HepG2 (cell line): ENCODE measurements at regions not wholly inside any gene's neighbourhood (a gene's known extent, or its start where the extent isn't known, plus 50 kb on each side); places are given as distances from the start of the nearest gene placed in this dataset.

Source experiments
- ATAC-seq: fragments of 200-7000 bp; cut with Tn5 transposase; 3 replicates; pipeline ENCODE4 v1.9.1; 2020; ENCODE audit warnings: mild to moderate bottlenecking, moderate library complexity
- BruUV-seq: library from RNA; stranded (reverse); fragments of 400-500 nt; replicated peaks from 2 replicates; lab custom pipeline; 2021; lab: Mats Ljungman, UMichigan
- CTCF ChIA-PET: fragments of 300-600 bp; formaldehyde crosslinking; extraction: SDS; loops from one replicate; lab custom pipeline; 2021; ENCODE audit warnings: low total read pairs, inconsistent platforms, low intra/inter-chr PET ratio; lab: Yijun Ruan, JAX
- POLR2A ChIA-PET: fragments of 350-600 bp; sonication (Branson Sonifier 250); formaldehyde crosslinking; loops from one replicate; lab custom pipeline; 2020; ENCODE audit warnings: antibody characterized with exemption, inconsistent platforms; lab: Yijun Ruan, JAX
- DNase-seq: peaks from one replicate; pipeline ENCODE4 v3.0.0-alpha.2; 2015; ENCODE audit warnings: low spot score
- FAIRE-seq: peaks from 3 replicates; lab custom pipeline; 2011; peaks lifted over from hg19 to GRCh38; lab: Jason Lieb, UNC
- H2AFZ ChIP-seq: one replicate; pipeline ENCODE4 v1.6.1; 2011; ENCODE audit warnings: low read length, inconsistent platforms
- H3K27ac ChIP-seq: fragments of 300-600 bp; 3 replicates; pipeline ENCODE4 v1.8.0; 2011; ENCODE audit warnings: mixed run types, mild to moderate bottlenecking, mixed read lengths, low read length, inconsistent platforms; ENCODE audit not compliant: insufficient read depth; ENCODE audit errors: extremely low read length
- H3K27me3 ChIP-seq, 2 experiments: fragments of 200-600 bp in 1 of 2; 2 replicates in 1 of 2; 3 replicates in 1 of 2; pipeline versions ENCODE4 v1.6.0 to v1.8.0; 2011; ENCODE audit warnings: low read length in 2 of 2, mild to moderate bottlenecking in 2 of 2, moderate library complexity in 2 of 2, inconsistent platforms in 1 of 2; ENCODE audit not compliant: insufficient read depth in 2 of 2, control insufficient read depth in 1 of 2
- H3K36me3 ChIP-seq, 2 experiments: fragments of 200-600 bp in 1 of 2; replicated peaks in 1 of 2; 2 replicates in 1 of 2; 3 replicates in 1 of 2; pipeline versions ENCODE4 v1.5.1 to v1.8.0; 2011; ENCODE audit warnings: low read length in 2 of 2, inconsistent platforms in 1 of 2; ENCODE audit not compliant: insufficient read depth in 2 of 2, control insufficient read depth in 1 of 2
- H3K4me1 ChIP-seq: 2 replicates; pipeline ENCODE4 v1.5.1; 2012; ENCODE audit warnings: low read length, inconsistent platforms; ENCODE audit not compliant: insufficient read depth
- H3K4me2 ChIP-seq: 2 replicates; pipeline ENCODE4 v1.6.0; 2011; ENCODE audit warnings: low read depth, low read length, inconsistent platforms
- H3K4me3 ChIP-seq, 3 experiments: fragments of 200-600 bp in 1 of 3; sonication (generic), shearing (Covaris generic) in 1 of 3; replicated peaks in 1 of 3; 2 replicates each; pipeline ENCODE4 v1.5.1; 2011 to 2016; ENCODE audit warnings: low read length in 3 of 3, inconsistent platforms in 2 of 3, low read depth in 2 of 3, mild to moderate bottlenecking in 2 of 3, control low read depth in 1 of 3, mixed read lengths in 1 of 3; ENCODE audit not compliant: insufficient read depth in 1 of 3
- H3K79me2 ChIP-seq: one replicate; pipeline ENCODE4 v1.6.1; 2011; ENCODE audit warnings: low read length, inconsistent platforms; ENCODE audit not compliant: insufficient read depth
- H3K9ac ChIP-seq: 2 replicates; pipeline ENCODE4 v1.6.0; 2011; ENCODE audit warnings: mild to moderate bottlenecking, low read depth, low read length, inconsistent platforms; ENCODE audit not compliant: insufficient read depth
- H3K9me3 ChIP-seq: 2 replicates; pipeline ENCODE4 v1.5.1; 2012; ENCODE audit warnings: mild to moderate bottlenecking, low read length
- H4K20me1 ChIP-seq: 2 replicates; pipeline ENCODE4 v1.6.0; 2011; ENCODE audit warnings: inconsistent platforms, mild to moderate bottlenecking, low read length, moderate library complexity; ENCODE audit not compliant: insufficient read depth
- ATAD3A ChIP-seq: sonication (generic); formaldehyde crosslinking; IDR thresholded peaks from 2 replicates; pipeline ENCODE4 v1.4.0; 2020; ENCODE audit warnings: missing genetic modification reagents
- ATF5 ChIP-seq: sonication (generic); formaldehyde crosslinking; IDR thresholded peaks from 2 replicates; pipeline ENCODE4 v1.4.0; 2020; ENCODE audit warnings: mild to moderate bottlenecking, low read depth, missing genetic modification reagents
- HDAC6 ChIP-seq: fragments of 200-600 bp; sonication (generic); IDR thresholded peaks from 2 replicates; pipeline ENCODE4 v1.7.0; 2017; ENCODE audit warnings: mild to moderate bottlenecking, antibody characterized with exemption, low read length, low read depth
- HMG20B ChIP-seq: conservative IDR thresholded peaks from 2 replicates; pipeline ENCODE4 v1.6.1; 2016; ENCODE audit warnings: missing genetic modification reagents, missing compliant biosample characterization
- KDM2A ChIP-seq: sonication (generic); formaldehyde crosslinking; IDR thresholded peaks from 2 replicates; pipeline ENCODE4 v1.4.0; 2020; ENCODE audit warnings: low read depth, missing genetic modification reagents, borderline replicate concordance
- MLLT10 ChIP-seq: sonication (generic); formaldehyde crosslinking; IDR thresholded peaks from 2 replicates; pipeline ENCODE4 v1.4.0; 2020; ENCODE audit warnings: missing genetic modification reagents
- MXD3 ChIP-seq: IDR thresholded peaks from 2 replicates; pipeline ENCODE4 v1.6.1; 2016; ENCODE audit warnings: mild to moderate bottlenecking, missing biosample characterization, missing genetic modification reagents
- RBFOX2 ChIP-seq: fragments of 200-400 bp; formaldehyde crosslinking; IDR thresholded peaks from 2 replicates; pipeline ENCODE4 v1.6.1; 2017; ENCODE audit warnings: low read depth, mild to moderate bottlenecking, low read length
- SMAD3 ChIP-seq: sonication (generic); formaldehyde crosslinking; IDR thresholded peaks from 2 replicates; pipeline ENCODE4 v1.4.0; 2020; ENCODE audit warnings: missing genetic modification reagents
- TRIM24 ChIP-seq: sonication (generic); formaldehyde crosslinking; IDR thresholded peaks from 2 replicates; pipeline ENCODE4 v1.8.0; 2022; ENCODE audit warnings: mild to moderate bottlenecking, missing genetic modification reagents
- ZBTB39 ChIP-seq: sonication (generic); formaldehyde crosslinking; IDR thresholded peaks from 2 replicates; pipeline ENCODE4 v1.5.0; 2020; ENCODE audit warnings: missing genetic modification reagents
- ZBTB7B ChIP-seq: sonication (generic); formaldehyde crosslinking; IDR thresholded peaks from 2 replicates; pipeline ENCODE4 v1.4.0; 2020; ENCODE audit warnings: missing genetic modification reagents
- ZNF225 ChIP-seq: sonication (generic); formaldehyde crosslinking; IDR thresholded peaks from 2 replicates; pipeline ENCODE4 v1.4.0; 2020; ENCODE audit warnings: mild to moderate bottlenecking, missing genetic modification reagents
- ZNF354B ChIP-seq: sonication (generic); formaldehyde crosslinking; IDR thresholded peaks from 2 replicates; pipeline ENCODE4 v1.8.0; 2022; ENCODE audit warnings: mild to moderate bottlenecking, missing genetic modification reagents
- ZNF530 ChIP-seq: sonication (generic); formaldehyde crosslinking; IDR thresholded peaks from 2 replicates; pipeline ENCODE4 v1.5.0; 2020; ENCODE audit warnings: low read depth, mild to moderate bottlenecking, missing genetic modification reagents
- WGBS: methylation state at CpG from one replicate; pipeline ENCODE4 v1.1.6; 2017; ENCODE audit warnings: low lambda C conversion rate; 5-methylcytosine and 5-hydroxymethylcytosine counted together
- in situ Hi-C: cut with HindIII; loops from 2 replicates; pipeline ENCODE4 v1.10.0; 2017; ENCODE audit warnings: low pct_unique_long_range_greater_than_20kb; ENCODE audit not compliant: extremely low pct_ligation_motif_present
- intact Hi-C: fragments of 100-400 bp; cut with micrococcal nuclease; formaldehyde crosslinking; loops from one replicate; pipeline ENCODE4 v1.10.0; 2022; ENCODE audit not compliant: unreplicated experiment

GRCh38 chr9:20286154-20286700 lies 336.1 kb downstream of the MLLT3 start:
- FAIRE-seq (no peak), ATAC-seq (no peak), DNase-seq (no peak)
- H3K27ac ChIP-seq, result peak overlapping the region; percentile 37
- H3K79me2 ChIP-seq, result no peaks in the 10 kb centered on the region
- H3K4me2 ChIP-seq, result peak overlapping the region; percentile 30; the same call in 1 of the 2 replicates
- CTCF ChIA-PET, result no interaction called here
- no peak for TF ChIP-seq ZBTB7B (CRISPR knock-in tag)
- no peak for TF ChIP-seq ZNF530 (CRISPR knock-in tag)
- TF ChIP-seq RBFOX2, result 0 out of 2 replicates have a peak, but pooled peaks have one; percentile 2
- no peak for TF ChIP-seq HMG20B (CRISPR knock-in tag)
- TF ChIP-seq TRIM24 (CRISPR knock-in tag), result no peak
- no peak for TF ChIP-seq MXD3
- H3K36me3 ChIP-seq, result no peaks in the 10 kb centered on the region
- H3K4me1 ChIP-seq, result peaks cover 52% of the 10 kb centered on the region
- in situ Hi-C loops, result no loop called here
- H4K20me1 ChIP-seq, result no peaks in the 10 kb centered on the region
- no peak overlapping the region for H3K4me3 ChIP-seq
- WGBS, result 63% methylated on average over 2 of the region's 2 CpGs
- no peaks in the 10 kb centered on the region for H3K9me3 ChIP-seq
- no peaks in the 10 kb centered on the region for H3K27me3 ChIP-seq
- no peak overlapping the region for H2AFZ ChIP-seq
- no TSS peak for BruUV-seq
- POLR2A ChIA-PET, result no interaction called here
- intact Hi-C loops, result no loop called here
- H3K9ac ChIP-seq, result no peak overlapping the region

GRCh38 chr9:20284601-20285289 lies 337.6 kb downstream of the MLLT3 start:
- BruUV-seq, result no TSS peak
- Histone ChIP-seq H3K79me2 (no peaks in the 10 kb centered on the region), H3K9me3 (no peaks in the 10 kb centered on the region), H3K27ac (no peak overlapping the region), H4K20me1 (no peaks in the 10 kb centered on the region), H3K4me2 (no peak overlapping the region), H3K4me3 (no peak overlapping the region), H3K4me1 (peaks cover 38% of the 10 kb centered on the region), H3K36me3 (no peaks in the 10 kb centered on the region), H2AFZ (no peak overlapping the region), H3K27me3 (no peaks in the 10 kb centered on the region), H3K9ac (no peak overlapping the region)
- POLR2A ChIA-PET, result no interaction called here
- no peak for ATAC-seq
- no peak for DNase-seq
- WGBS, result 82% methylated on average over 2 of the region's 3 CpGs
- in situ Hi-C loops (no loop called here), intact Hi-C loops (no loop called here)
- no peak for FAIRE-seq
- CTCF ChIA-PET, result no interaction called here
- no peak for TF ChIP-seq SMAD3 (CRISPR knock-in tag)
- no peak for TF ChIP-seq ATAD3A (CRISPR knock-in tag)
- TF ChIP-seq MLLT10 (CRISPR knock-in tag), result no peak
- TF ChIP-seq ZBTB39 (CRISPR knock-in tag), result no peak
- no peak for TF ChIP-seq KDM2A (CRISPR knock-in tag)
- no peak for TF ChIP-seq ZNF225 (CRISPR knock-in tag)
- no peak for TF ChIP-seq ZNF354B (CRISPR knock-in tag)
- no peak for TF ChIP-seq ATF5 (CRISPR knock-in tag)
- TF ChIP-seq HDAC6, result no peak
